ENCODE measurements at regions not wholly inside any gene's neighbourhood (a gene's known extent, or its start where the extent isn't known, plus 50 kb on each side); places are given as distances from the start of the nearest gene placed in this dataset.
A peak's percentile ranks its signal among the peaks of the same experiment; 100 is the strongest.

GRCh38 chr21:32886339-32886738 lies 114.8 kb upstream of the PAXBP1 start:
- no peak for DNase-seq

- DNase-seq: no peak
Observed at GRCh38 chr21:32887026-32887425, 115.5 kb upstream of the PAXBP1 start.

GRCh38 chr21:32888971-32889370 lies 117.4 kb upstream of the PAXBP1 start:
- no peak for DNase-seq

- DNase-seq: no peak
Observed at GRCh38 chr21:32889596-32889995, 118.0 kb upstream of the PAXBP1 start.

- DNase-seq: no peak
Observed at GRCh38 chr21:32894321-32894720, 122.8 kb upstream of the PAXBP1 start.

GRCh38 chr21:32900814-32901213 lies 124.9 kb upstream of the OLIG2 start:
- DNase-seq: no peak

- no peak for DNase-seq
Observed at GRCh38 chr21:32907521-32907920, 118.2 kb upstream of the OLIG2 start.

GRCh38 chr21:32908534-32908933 lies 117.2 kb upstream of the OLIG2 start:
- no peak for DNase-seq

- no peak for DNase-seq
Observed at GRCh38 chr21:32909393-32909792, 116.3 kb upstream of the OLIG2 start.

- DNase-seq: no peak
Observed at GRCh38 chr21:32914424-32915039, 111.2 kb upstream of the OLIG2 start.

GRCh38 chr21:32915099-32915498 lies 110.6 kb upstream of the OLIG2 start:
- DNase-seq: no peak

- no peak for DNase-seq
Observed at GRCh38 chr21:32916088-32916487, 109.6 kb upstream of the OLIG2 start.

- DNase-seq: no peak
Observed at GRCh38 chr21:32916522-32917099, 109.1 kb upstream of the OLIG2 start.

GRCh38 chr21:32917362-32918135 lies 108.2 kb upstream of the OLIG2 start:
- no peak for DNase-seq

GRCh38 chr21:32918478-32919120 lies 107.1 kb upstream of the OLIG2 start:
- no peak for DNase-seq

- no peak for DNase-seq
Observed at GRCh38 chr21:32920474-32920873, 105.3 kb upstream of the OLIG2 start.

- peak; percentile 49 for DNase-seq
Observed at GRCh38 chr21:32921632-32922230, 104.0 kb upstream of the OLIG2 start.

- DNase-seq: no peak
Observed at GRCh38 chr21:32925098-32925497, 100.6 kb upstream of the OLIG2 start.

- DNase-seq: no peak
Observed at GRCh38 chr21:32929633-32930038, 96.1 kb upstream of the OLIG2 start.

- peak; percentile 35 for DNase-seq
Observed at GRCh38 chr21:32930673-32931072, 95.1 kb upstream of the OLIG2 start.

GRCh38 chr21:32934068-32934467 lies 91.7 kb upstream of the OLIG2 start:
- peak; percentile 12 for DNase-seq

- DNase-seq: peak; percentile 30
Observed at GRCh38 chr21:32934829-32935228, 90.9 kb upstream of the OLIG2 start.
